Skeletal muscle satellite cell (primary cell): ENCODE measurements at regions not wholly inside any gene's neighbourhood (a gene's known extent, or its start where the extent isn't known, plus 50 kb on each side); places are given as distances from the start of the nearest gene placed in this dataset.

Experiments
- H3K27me3 ChIP-seq: 2 replicates; pipeline ENCODE4 v1.7.0; 2013; ENCODE audit warnings: low read length; ENCODE audit not compliant: control insufficient read depth, insufficient read depth
- H3K36me3 ChIP-seq: 2 replicates; pipeline ENCODE4 v1.7.0; 2013; ENCODE audit warnings: mild to moderate bottlenecking, control low read depth, low read length; ENCODE audit not compliant: insufficient read depth
- H3K4me1 ChIP-seq: 2 replicates; pipeline ENCODE4 v1.7.0; 2013; ENCODE audit warnings: low read length; ENCODE audit not compliant: control insufficient read depth, insufficient read depth
- H3K4me2 ChIP-seq: 2 replicates; pipeline ENCODE4 v1.7.0; 2013; ENCODE audit warnings: mild to moderate bottlenecking, low read length
- H3K4me3 ChIP-seq: 2 replicates; pipeline ENCODE4 v1.7.0; 2013; ENCODE audit warnings: low read length
- H3K9ac ChIP-seq: 2 replicates; pipeline ENCODE4 v1.7.0; 2013; ENCODE audit warnings: mild to moderate bottlenecking, low read depth, low read length, moderate library complexity
- H3K9me3 ChIP-seq: replicated peaks from 2 replicates; pipeline ENCODE4 v1.7.0; 2013; ENCODE audit warnings: mild to moderate bottlenecking, control low read depth, low read length

DNA sequence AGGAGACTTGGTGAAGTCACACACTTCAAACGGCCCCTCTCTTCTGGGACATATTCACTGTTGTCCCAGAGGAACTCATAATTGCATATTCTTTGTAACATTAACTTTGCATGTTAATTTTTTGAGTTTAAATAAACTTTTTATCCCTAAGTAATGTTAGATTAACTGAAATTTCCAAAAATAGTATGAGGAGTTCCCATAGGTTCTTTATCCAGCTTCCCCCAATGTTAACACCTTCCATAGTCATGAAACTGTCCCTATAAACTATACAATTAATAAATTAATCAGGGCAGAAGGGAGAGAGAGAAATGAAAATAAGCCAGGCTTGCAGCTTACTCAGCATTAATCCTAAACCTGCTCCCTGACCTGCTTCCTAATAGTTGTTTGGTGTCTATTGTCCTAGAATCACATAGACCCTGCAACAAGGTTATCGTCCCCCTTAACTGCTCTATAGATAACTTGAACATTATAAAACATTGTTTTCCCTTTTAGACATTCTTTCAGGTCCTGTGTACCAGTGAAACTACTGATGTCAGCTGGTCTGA is 589.8 kb upstream of the CDH5 start:
- H3K27me3 ChIP-seq: no peaks in the 10 kb centered on the region
- H3K9me3 ChIP-seq: no peaks in the 10 kb centered on the region
- no peak overlapping the region for H3K4me3 ChIP-seq
- H3K4me2 ChIP-seq: no peak overlapping the region
- H3K4me1 ChIP-seq: no peaks in the 10 kb centered on the region
- no peak overlapping the region for H3K9ac ChIP-seq
- H3K36me3 ChIP-seq: no peaks in the 10 kb centered on the region

DNA sequence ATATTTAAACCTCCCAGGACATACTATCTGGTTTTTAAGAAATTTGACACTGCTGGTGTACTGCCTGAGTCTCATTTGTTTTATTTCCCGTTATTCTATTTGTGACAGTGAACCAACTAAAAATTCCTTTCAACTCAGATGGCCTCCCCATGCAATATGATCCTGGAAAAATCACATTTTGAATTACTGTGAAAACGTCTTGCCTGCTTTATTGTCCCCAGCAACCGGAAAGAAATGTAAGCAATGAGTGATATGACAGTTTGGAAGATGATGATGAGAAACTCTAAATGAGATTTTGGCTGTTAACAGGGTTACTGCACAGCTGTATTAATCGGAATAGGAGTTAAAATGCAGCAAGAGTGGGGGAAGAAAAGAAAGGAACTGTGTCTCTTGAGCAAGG is 590.7 kb upstream of the CDH5 start:
- H3K27me3 ChIP-seq: no peaks in the 10 kb centered on the region
- no peaks in the 10 kb centered on the region for H3K4me1 ChIP-seq
- no peaks in the 10 kb centered on the region for H3K36me3 ChIP-seq
- H3K4me3 ChIP-seq: no peak overlapping the region
- no peak overlapping the region for H3K9ac ChIP-seq
- H3K9me3 ChIP-seq: no peaks in the 10 kb centered on the region
- no peak overlapping the region for H3K4me2 ChIP-seq

DNA sequence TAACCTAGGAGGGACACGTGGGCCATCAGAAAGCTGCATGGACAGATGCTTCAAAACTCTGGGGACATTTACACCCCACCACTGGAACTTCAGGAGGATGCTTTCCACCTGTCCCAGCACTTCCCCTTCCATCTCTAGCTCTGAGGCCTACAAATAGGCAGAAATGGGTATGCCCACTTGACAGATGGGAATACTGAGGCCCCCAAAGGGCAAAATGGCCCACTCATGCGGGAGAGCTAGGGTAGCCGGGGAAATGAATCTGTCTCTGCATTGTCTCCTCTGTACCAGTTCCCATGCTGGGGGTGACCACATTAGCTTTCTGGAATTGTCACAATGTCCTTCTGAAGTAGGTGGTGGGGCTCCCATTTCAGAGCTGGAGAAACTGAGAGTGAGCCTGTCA is 592.1 kb upstream of the CDH5 start:
- Histone ChIP-seq H3K4me3 (no peak overlapping the region), H3K4me2 (no peak overlapping the region), H3K9me3 (no peaks in the 10 kb centered on the region), H3K36me3 (no peaks in the 10 kb centered on the region), H3K9ac (no peak overlapping the region), H3K27me3 (no peaks in the 10 kb centered on the region), H3K4me1 (no peaks in the 10 kb centered on the region)

DNA sequence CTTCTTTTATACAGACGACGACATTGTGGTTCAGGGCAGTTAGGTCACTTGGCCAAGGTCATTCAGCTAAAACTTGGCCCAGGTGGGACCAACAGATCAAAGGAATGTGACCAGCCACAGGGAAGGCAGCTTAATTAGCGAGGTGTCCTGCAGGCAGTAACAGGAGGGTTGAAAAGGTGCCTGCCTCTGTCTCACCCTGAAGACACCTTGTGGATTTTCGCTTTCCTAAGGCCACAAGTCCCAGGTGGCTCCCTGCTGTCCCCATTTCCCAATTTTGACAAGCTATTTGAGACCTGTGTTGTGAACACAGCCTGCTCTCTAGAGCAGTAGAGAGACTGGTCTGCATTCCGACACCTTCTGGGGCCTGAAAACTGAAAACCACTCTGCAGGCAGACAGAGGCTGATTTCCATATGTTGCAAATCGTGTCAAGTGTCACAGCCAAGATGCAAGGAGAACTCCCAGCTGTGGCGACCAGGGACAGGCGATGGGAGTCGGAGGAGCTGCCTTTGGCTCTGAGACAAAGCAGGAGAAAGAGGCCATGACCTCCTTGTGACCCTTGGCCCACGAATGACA is 593.1 kb upstream of the CDH5 start:
- H3K4me2 ChIP-seq: no peak overlapping the region
- H3K4me1 ChIP-seq: no peaks in the 10 kb centered on the region
- H3K27me3 ChIP-seq: no peaks in the 10 kb centered on the region
- no peak overlapping the region for H3K4me3 ChIP-seq
- H3K9ac ChIP-seq: no peak overlapping the region
- no peaks in the 10 kb centered on the region for H3K36me3 ChIP-seq
- no peaks in the 10 kb centered on the region for H3K9me3 ChIP-seq

DNA sequence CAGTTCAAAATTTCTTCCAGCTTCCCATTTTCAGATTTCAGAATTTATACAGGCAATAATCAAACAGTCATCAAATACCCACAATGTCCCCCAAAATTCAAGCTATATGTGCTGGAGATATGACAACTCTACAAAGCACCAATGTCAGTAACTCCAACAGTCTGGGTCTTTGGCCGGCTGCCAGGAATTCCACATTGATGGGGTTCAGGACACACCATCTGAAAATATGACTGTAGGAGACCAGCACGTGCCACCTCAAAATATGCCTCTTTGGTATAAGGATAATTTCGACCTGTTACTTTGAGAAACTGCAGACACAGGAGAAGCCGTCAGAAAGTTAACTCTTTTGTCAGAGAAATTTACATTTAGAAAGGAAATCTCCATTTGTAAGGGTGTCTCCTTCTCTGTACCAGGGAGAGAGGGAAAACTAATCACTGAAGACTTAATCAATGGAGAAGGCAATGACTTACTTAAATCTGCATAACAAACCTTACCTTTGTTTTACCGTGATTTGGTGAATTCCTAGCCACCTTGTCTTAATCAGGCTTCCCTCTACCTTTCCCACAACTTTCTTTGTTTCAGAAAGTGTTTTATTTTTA is 594.3 kb upstream of the CDH5 start:
- no peaks in the 10 kb centered on the region for H3K36me3 ChIP-seq
- H3K27me3 ChIP-seq: no peaks in the 10 kb centered on the region
- no peaks in the 10 kb centered on the region for H3K9me3 ChIP-seq
- H3K4me3 ChIP-seq: no peak overlapping the region
- no peak overlapping the region for H3K4me2 ChIP-seq
- no peaks in the 10 kb centered on the region for H3K4me1 ChIP-seq
- no peak overlapping the region for H3K9ac ChIP-seq

DNA sequence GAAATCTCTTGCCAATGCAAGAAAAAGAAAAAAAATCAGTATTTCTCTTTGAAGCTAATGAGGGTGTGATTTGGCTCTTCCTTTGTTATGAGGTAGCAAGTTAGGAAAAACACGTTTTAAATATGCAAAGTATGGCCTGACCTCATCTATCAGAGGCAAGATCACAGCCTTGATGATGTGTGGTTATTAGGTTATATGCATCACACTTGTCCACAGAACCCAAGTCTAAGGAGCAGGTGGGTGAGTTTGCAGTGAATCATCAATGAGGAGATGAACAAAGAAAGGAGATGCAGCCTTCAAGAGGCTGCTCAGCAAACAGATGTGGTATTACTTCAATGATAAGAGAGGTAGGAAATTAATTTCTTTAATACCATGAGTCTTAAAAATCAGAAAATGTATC is 594.8 kb upstream of the CDH5 start:
- no peaks in the 10 kb centered on the region for H3K4me1 ChIP-seq
- H3K9me3 ChIP-seq: no peaks in the 10 kb centered on the region
- no peaks in the 10 kb centered on the region for H3K27me3 ChIP-seq
- H3K9ac ChIP-seq: no peak overlapping the region
- no peak overlapping the region for H3K4me3 ChIP-seq
- no peak overlapping the region for H3K4me2 ChIP-seq
- H3K36me3 ChIP-seq: no peaks in the 10 kb centered on the region

DNA sequence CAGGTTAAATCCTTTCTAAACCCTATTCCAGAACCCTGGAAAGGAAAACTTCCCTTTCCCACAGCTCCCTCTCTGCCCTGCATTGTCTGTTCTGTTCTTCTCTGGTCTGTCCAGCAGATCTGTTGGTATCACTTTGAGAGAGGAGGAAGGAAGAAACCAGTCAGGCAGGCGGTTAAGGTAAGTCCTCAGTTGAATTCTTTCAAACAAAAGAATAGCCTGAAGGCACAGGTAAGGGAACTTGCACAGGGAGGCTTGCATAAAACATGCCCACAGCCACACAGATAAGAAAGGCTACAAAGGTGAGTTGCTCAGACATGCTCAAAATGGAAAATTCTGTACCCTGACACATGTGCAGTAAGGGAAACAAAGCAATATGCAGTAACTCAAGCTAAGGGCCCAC is 595.7 kb upstream of the CDH5 start:
- H3K9ac ChIP-seq: no peak overlapping the region
- H3K36me3 ChIP-seq: no peaks in the 10 kb centered on the region
- no peak overlapping the region for H3K4me3 ChIP-seq
- H3K4me2 ChIP-seq: no peak overlapping the region
- no peaks in the 10 kb centered on the region for H3K27me3 ChIP-seq
- no peaks in the 10 kb centered on the region for H3K4me1 ChIP-seq
- H3K9me3 ChIP-seq: no peaks in the 10 kb centered on the region

DNA sequence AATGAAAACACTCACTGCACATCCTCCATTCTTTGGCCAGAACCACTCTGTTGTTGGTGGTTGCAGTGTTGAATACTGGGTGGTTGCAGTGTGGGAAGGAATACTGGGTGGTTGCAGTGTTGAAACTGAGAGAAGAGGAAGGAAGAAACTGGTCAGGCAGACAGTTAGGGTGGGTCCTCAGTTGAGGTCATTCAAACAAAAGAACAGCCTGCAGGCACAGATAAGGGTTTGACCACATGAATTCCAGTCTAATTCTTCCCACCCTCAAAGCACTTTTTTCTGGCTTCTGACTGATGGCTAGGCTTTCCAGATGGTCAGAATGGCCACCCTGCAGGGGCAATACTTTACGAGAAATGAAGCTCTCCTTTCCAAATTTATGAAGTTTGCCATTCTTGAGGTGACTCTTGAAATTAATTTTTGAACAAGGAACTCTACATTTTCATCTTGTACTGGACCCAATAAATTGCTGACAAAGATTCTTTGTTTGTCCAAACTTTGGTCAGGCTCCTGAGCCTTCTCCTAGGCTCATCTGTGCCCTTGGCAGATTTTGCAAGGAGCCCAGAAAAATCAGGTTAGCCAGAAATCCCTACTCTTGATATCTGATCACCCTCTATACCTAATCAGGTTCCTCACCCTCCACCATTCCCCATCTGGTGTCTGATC is 596.6 kb upstream of the CDH5 start:
- Histone ChIP-seq H3K27me3 (no peaks in the 10 kb centered on the region), H3K4me2 (no peak overlapping the region), H3K4me1 (no peaks in the 10 kb centered on the region)

DNA sequence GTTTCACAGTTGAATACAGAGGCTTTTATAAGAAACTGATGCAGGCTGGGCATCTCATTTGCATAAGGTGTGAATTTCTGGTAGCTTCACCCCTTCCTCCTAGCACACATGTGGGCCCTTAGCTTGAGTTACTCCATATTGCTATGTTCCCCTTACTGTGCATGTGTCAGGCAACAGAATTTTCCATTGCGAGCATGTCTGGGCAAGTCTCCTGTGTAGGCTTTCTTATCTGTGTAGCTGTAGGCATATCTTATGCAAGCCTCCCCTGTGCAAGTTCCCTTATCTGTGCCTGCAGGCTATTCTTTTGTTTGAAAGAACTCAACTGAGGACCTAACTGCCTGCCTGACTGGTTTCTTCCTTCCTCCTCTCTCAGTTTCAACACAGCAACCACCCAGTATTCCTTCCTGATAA is 597.4 kb upstream of the CDH5 start:
- Histone ChIP-seq H3K4me3 (no peak overlapping the region), H3K36me3 (no peaks in the 10 kb centered on the region), H3K9ac (no peak overlapping the region), H3K27me3 (no peaks in the 10 kb centered on the region), H3K4me2 (no peak overlapping the region), H3K9me3 (no peaks in the 10 kb centered on the region), H3K4me1 (no peaks in the 10 kb centered on the region)

More for the DNA sequence above, 596.6 kb upstream of the CDH5 start:
- H3K36me3 ChIP-seq: no peaks in the 10 kb centered on the region
- H3K4me3 ChIP-seq: no peak overlapping the region
- no peaks in the 10 kb centered on the region for H3K9me3 ChIP-seq
- no peak overlapping the region for H3K9ac ChIP-seq

DNA sequence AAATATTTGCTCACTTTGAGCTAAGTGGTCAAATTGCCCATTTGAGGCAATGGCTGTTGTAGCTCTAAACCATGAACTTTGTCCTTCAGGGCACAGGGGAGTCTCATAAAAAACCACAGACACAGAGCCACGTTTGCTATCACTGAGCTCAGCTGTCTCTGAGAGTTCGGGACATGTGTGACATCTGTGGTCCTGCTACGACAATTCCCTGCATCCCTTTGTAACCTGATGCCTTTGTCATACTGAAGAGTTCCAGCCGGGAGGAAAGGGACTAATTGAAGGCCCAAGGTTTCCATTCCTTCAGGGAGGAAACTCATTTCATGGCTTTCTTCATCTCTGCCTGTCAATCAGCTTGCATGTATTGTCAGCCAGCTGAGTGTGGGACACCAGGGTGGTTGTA is 599.4 kb upstream of the CDH5 start:
- Histone ChIP-seq H3K4me2 (no peak overlapping the region), H3K36me3 (no peaks in the 10 kb centered on the region), H3K27me3 (no peaks in the 10 kb centered on the region), H3K9me3 (no peaks in the 10 kb centered on the region), H3K9ac (no peak overlapping the region), H3K4me3 (no peak overlapping the region), H3K4me1 (no peaks in the 10 kb centered on the region)

DNA sequence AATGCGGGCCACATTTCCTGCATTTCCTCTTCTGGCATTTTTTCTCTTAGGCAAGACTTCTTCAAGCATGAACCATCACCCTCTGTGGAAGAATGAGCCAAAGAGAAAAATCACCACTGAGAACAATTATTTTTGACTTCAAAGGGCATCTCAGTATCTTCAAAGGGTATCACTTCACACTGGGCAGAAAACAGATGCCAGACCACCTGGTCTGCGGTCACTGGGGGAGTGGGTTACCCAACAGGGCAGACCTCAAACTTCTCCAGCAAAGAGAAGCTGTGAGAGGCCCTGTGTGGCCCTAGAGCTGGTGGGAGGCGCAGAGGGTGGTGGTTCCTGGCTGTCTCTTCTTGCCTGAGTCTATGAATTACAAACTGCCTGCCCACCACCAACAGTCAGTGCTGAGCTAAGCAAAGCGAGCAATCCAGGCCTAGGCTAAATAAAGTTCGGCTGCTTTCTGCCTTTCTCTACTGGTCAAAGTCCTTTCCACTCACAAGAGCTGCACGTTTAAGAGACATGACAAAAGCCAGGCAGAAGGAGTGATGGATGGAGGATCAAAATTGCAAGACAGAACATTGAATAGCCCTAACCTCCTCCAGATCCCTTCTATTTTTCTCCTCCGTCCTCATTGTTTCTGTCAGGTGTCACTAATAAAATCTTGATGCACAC is 602.7 kb upstream of the CDH5 start:
- H3K4me2 ChIP-seq: no peak overlapping the region
- no peaks in the 10 kb centered on the region for H3K36me3 ChIP-seq
- H3K9me3 ChIP-seq: no peaks in the 10 kb centered on the region
- H3K27me3 ChIP-seq: no peaks in the 10 kb centered on the region
- no peak overlapping the region for H3K9ac ChIP-seq
- no peaks in the 10 kb centered on the region for H3K4me1 ChIP-seq
- no peak overlapping the region for H3K4me3 ChIP-seq
